HG03175 (cell line): ENCODE measurements at regions not wholly inside any gene's neighbourhood (a gene's known extent, or its start where the extent isn't known, plus 50 kb on each side); places are given as distances from the start of the nearest gene placed in this dataset.
A peak's percentile ranks its signal among the peaks of the same experiment; 100 is the strongest.

Source experiments
- ATAC-seq: cut with Tn5 transposase; IDR thresholded peaks from one replicate; pipeline ENCODE4 v1.9.1; 2021; ENCODE audit warnings: mild to moderate bottlenecking, moderate library complexity; ENCODE audit not compliant: unreplicated experiment

DNA sequence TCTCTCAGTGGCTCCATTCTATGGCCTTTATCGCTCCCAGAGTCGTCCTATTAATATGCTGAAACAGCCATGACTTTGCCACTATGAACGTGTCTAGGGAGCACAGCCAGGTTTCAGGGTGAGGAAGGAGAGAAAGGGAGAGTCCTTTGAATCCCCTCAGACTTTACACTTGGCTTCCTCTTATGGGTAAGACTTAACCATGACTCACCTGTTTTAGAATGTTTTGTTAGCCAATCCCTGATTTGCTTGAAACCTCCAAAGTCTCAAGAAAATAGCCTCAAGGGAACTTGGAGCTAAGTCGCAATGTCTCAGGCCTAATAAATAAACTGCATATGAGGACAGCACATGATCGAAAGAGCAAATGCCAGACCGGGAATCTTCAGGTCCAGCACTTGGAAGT is 131.2 kb upstream of the RCN1 start:
- ATAC-seq = no peak

GRCh38 chr11:31958076-31958735 is 132.7 kb upstream of the RCN1 start:
- peak; percentile 83 for ATAC-seq

DNA sequence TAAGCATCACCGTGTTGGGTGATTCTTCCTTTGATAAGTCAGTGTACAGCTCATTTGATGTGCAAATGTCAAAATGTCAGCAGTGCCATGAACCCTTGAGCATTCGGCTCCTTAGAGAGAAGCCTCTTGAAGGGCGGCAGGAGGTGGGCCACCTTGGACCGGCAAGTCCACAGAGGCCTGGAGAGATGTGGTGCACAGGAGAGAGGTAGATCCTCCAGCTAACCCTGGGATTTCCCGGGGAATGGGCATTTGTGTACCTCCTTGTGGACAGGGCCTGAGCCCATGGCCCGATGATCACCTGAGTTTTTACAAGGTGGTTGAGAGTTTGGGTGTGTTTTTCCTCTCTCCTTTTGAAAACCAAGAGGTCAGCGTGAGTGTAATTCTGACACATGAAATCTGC is 133.2 kb upstream of the RCN1 start:
- ATAC-seq = no peak

DNA sequence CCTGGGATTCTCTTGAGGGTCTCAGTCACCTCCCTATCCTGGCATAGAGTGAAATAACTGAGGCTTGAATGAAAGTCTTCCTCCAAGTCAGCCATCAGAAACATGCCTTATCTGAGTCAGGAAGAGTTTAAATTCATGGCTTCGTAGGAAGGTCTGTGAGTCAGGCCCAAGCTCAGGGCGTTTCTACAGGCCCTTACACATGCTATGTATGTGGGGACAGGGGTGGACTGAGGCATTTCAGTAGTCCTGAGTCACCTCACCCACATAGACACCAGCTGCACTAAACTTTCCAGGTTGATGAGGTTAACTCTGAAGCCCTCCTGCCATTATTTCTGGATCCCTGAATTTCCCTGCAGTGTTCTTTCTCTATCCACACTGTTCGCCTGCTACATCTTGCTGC is 134.6 kb upstream of the RCN1 start:
- no peak for ATAC-seq

DNA sequence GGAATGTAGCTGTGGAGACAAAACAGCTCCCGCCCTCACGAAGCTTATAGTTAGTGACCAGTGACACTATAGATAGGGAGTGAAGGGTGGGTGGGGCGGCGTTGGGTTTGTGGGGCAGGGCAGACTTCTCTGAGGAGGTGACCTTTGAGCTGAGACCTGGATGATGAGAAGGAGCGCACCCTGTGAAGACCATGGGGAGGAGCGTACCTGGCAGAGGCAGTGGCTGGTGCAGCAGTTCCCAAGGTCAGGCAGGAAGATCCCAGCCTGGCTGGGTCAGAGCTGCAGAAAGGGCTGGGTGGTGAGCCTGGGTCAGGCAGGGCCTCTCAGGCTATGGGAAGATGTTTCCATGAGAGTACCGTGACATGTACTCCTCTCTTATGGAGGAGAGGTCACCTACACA is 135.0 kb upstream of the RCN1 start:
- no peak for ATAC-seq

DNA sequence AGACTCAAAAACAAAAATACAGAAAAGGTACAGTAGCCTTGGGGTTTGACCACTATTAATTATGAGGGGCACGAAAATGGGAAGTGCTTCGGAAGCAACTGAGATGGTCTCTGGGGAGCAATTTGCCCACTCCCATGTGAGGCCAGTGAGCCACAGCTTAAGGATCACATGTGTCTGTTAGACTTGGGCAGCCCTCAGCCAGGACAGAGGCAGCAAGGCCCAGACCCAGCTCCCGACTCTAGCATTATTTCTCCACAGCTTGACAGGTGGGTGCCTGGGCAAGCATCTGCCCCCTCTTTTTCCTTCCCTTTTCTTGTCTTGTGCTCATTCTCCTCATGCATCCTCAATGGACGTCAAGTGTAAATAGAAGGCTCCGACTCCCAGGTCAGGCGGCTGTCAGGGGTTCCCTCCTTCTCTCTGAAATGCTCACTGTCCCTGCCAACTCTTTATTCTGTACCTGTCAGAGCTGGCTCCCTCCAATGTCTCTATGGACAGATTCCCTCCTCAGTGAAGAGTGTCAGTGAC is 137.0 kb upstream of the RCN1 start:
- no peak for ATAC-seq

DNA sequence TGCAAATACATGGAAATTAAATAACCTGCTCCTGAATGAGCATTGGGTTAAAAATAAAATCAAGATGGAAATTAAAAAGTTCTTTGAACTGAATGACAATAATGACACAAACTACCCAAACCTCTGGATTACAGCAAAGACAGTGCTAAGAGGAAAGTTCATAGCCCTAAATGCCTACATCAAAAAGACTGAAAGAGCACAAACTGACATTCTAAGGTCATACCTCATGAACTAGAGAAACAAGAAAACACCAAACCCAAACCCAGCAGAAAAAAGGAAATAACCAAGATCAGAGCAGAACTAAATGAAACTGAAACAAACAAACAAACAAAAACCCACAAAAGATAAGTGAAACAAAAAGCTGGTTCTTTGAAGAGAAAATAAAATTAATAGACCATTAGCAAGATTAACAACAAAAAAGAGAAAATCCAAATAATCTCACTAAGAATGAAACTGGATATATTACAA is 138.6 kb upstream of the PAX6 start:
- peak; percentile 70 for ATAC-seq

GRCh38 chr11:31947051-31947450 is 135.9 kb upstream of the PAX6 start:
- no peak for ATAC-seq

DNA sequence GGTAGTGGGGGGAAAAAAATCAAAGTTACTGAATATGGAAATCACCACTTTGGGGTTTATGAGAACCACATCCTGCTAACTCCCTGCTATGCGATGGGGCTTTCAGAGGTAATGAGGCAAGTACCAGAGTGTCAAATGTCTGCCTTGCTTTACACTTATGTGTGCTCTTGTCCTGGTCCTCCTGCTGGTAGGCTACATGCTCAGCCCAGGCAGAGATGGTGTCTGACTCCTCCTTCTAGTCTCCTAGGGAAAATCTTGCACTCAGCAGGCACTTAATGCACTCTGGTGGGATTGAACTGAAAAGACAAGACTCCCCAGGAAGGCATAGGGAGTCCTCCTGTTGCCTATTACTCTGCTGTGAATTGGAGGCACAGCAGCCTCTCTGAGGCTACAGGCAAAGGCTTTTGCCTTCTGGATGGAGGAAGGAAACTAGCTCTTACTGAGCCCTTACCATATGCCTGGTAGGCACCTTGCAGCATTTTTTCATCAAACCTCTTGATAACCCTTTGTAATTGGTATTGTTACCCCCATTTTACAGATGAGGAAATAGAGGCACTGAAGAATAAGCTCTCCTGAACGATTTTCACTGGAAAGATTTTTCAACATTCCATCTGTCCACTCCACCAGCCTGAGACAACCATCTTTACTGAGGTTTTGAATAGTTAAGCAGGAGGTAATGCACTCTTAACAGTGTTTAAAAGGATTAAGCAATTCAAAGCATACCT is 132.1 kb upstream of the PAX6 start:
- peak; percentile 94 for ATAC-seq

DNA sequence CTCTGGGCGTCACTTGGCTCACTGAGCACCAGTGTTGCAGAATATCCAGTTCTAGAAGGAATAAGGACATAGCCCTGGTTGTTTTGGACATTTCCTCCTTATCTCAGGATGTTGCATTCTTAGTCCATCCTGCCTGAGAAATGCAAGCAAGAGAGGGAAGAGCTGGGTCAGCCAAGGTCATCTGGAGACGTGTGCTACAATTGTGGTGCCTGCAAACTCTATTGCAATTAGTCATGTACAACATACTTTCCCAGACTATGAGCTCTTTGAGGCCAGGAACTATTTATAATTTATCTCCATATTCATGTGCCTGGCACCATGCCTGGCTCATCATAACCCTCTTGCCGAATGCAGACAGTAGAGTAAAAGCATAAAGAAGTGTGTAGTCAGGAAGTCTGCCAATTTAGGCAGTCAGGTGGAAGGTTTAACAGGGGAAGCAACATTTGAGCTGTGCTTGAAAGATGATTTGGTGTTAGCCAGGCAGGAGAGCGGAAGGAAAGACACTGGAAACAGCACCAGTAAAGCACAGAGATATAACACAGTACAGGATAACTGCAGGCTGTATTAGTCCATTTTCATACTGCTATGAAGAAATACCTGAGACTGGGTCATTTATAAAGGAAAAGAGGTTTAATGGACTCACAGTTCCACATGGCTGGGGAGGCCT is 129.4 kb upstream of the PAX6 start:
- no peak for ATAC-seq

DNA sequence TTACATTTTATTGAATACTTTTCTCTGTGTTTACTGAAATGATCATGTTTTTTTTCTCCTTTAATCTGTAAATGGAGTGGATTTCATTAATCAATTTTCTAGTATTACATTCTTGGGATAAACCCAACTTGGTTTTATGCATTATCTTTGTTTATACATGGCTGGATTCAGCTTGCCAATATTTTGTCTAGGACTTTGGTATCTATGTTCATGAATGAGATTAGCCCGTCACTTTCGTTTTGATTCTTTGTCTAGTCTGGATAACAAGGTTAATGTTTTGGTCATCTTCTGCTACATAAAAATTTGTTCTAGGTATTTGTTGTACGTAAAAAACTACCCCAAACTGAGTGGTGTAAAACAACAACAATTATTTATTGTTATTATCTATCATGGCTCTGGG is 127.9 kb upstream of the PAX6 start:
- ATAC-seq = no peak

DNA sequence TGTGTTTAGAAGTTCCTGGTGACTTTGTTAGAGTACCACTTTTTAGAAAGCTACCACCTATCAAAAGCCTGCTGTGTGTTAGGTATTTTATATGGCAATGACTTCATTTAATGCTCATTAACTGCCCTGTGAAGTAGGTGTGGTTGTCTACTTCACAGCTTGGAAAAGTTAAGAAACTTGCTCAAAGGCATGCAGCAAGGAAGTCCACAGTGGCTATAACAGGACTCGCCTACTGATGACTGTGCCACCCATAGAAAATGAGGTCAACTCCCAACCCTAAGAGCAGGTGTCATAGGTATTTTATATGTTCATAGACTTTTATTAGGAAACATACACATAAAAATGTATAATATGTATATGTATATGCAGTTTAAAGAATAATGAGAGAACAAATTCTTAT is 125.2 kb upstream of the PAX6 start:
- no peak for ATAC-seq

DNA sequence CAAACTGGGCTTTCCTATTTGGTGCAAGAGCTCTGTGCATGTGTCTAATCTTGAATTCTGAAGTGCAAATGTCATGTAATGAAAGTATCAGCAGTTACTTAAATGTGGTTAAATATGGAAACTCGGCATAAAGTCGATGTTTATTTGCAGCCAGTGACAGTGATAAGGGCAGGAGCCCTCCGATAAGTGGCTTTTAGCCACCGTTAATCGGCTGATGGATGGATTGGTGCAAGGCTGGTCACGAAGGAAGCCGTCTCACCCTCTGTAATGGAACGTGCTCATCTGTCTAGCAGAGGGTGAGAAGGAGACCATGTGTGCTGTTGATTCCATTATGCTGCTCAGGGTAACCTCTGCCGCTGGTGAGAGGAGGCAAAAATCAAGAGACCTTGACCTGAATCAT is 121.8 kb upstream of the PAX6 start:
- ATAC-seq = no peak

DNA sequence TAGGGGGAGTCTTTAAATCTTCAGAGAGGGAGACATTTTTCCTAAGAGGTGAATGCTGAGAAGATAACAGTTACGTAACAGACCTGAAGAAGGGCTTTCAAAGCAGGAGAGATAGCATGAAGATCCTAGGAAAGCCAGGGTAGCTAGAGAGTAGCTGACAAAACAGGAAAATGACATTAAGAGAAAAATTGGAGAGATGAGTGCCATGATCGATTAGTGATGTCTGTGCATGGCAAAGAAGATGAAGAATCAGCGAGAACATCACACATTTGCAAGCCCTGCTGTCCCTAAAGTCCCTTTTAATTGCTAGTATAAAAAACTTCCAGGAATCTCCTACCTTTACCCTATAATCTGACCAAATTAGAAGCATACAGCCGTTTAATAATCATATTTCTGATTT is 116.9 kb upstream of the PAX6 start:
- ATAC-seq = no peak

- ATAC-seq = no peak
Measured at GRCh38 chr11:31926816-31927528, 115.8 kb upstream of the PAX6 start.

GRCh38 chr11:31926106-31926505 is 115.0 kb upstream of the PAX6 start:
- no peak for ATAC-seq

- ATAC-seq = peak; percentile 72
Measured at GRCh38 chr11:31922450-31922849, 111.3 kb upstream of the PAX6 start.

DNA sequence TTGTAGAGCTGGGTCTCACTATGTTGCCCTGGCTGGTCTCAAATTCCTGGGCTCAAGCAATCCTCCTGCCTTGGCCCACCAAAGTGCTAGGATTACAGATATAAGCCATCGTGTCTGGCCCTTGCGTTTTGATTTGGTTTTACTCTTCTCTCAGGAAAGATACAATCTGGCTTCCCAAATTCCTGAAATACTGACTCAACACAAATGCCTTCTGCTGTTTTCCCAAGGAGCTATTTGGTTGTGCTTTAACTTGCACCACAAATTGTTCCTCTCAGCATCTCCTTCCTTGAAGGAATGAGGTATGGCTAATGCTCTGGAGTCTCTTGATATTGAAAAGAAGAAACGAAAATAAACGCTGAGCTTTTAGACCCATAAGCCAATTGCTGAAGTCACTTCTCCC is 110.0 kb upstream of the PAX6 start:
- ATAC-seq = no peak

- no peak for ATAC-seq
Measured at GRCh38 chr11:31919175-31919574, 108.1 kb upstream of the PAX6 start.

DNA sequence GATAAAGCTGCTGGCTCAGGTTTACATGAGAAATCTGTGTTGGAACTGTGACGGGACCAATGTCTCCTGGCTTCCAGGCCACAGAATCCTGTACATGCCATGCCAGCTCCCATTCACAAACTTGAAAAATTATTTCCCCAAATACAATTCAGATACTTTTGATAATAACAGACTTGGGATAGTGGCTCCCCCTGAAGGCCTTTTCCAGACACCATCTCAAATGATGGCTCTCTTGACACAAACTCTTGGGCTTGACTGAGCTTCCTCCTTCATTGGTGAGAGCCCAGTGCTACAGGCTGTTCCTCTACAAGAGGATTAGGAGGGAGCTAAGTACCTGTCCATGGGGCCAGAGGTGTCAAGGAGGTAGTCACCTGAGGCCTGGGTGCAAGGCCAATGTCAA is 104.7 kb upstream of the PAX6 start:
- ATAC-seq = no peak

DNA sequence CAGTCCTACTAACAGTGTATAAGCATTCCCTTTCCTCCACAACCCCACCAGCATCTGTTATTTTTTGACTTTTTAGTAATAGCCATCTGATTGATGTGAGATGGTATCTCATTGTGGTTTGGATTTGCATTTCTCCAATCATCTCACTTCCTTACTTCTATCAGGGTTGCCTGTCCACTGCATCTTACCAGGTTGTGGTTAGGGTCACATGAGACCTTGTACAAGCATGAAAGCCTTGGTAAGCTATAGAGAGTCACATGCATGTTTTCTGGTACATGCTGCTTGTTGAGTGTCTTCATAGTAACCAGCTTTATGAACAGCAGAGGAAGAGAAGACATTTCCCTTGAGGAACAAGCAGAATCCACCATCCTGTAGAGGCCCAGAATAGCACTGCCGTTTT is 102.9 kb upstream of the PAX6 start:
- peak; percentile 62 for ATAC-seq
